RWPE2 (cell line): ENCODE measurements at regions not wholly inside any gene's neighbourhood (a gene's known extent, or its start where the extent isn't known, plus 50 kb on each side); places are given as distances from the start of the nearest gene placed in this dataset.
"Not testable (repeated sequence)": the region's sequence is repeated elsewhere in the genome, so short reads cannot be mapped to it uniquely, and the experiment has no call there.

Experiments
- ATAC-seq: fragments of 200-7000 bp; cut with Tn5 transposase; 3 replicates; pipeline ENCODE4 v1.9.1; 2021; ENCODE audit warnings: low read depth
- DNase-seq: peaks from one replicate; pipeline ENCODE4 v3.0.0-alpha.2; 2020; ENCODE audit warnings: low spot score
- H3K27ac ChIP-seq: fragments of 450-650 bp; 2 replicates; pipeline ENCODE4 v1.5.1; 2017; ENCODE audit warnings: mild to moderate bottlenecking; ENCODE audit not compliant: poor library complexity, severe bottlenecking
- H3K27me3 ChIP-seq: fragments of 250-450 bp; sonication (Bioruptor Pico); 2 replicates; pipeline ENCODE4 v1.5.1; 2021; ENCODE audit warnings: mild to moderate bottlenecking, moderate library complexity; ENCODE audit not compliant: insufficient read depth, poor library complexity, severe bottlenecking
- H3K36me3 ChIP-seq: fragments of 250-450 bp; sonication (Bioruptor Pico); 2 replicates; pipeline ENCODE4 v1.5.1; 2020; ENCODE audit warnings: low read depth, mild to moderate bottlenecking, moderate library complexity
- H3K4me1 ChIP-seq: fragments of 250-450 bp; sonication (Bioruptor Pico); 2 replicates; pipeline ENCODE4 v1.5.1; 2021; ENCODE audit warnings: mild to moderate bottlenecking, moderate library complexity; ENCODE audit not compliant: insufficient read depth, poor library complexity, severe bottlenecking
- H3K4me3 ChIP-seq: fragments of 250-450 bp; sonication (Bioruptor Pico); 2 replicates; pipeline ENCODE4 v1.5.1; 2021; ENCODE audit warnings: mild to moderate bottlenecking, moderate library complexity; ENCODE audit not compliant: severe bottlenecking
- H3K9me3 ChIP-seq: fragments of 250-450 bp; sonication (Bioruptor Pico); 2 replicates; pipeline ENCODE4 v1.5.1; 2021; ENCODE audit warnings: mild to moderate bottlenecking, moderate library complexity; ENCODE audit not compliant: severe bottlenecking
- TF ChIP-seq, protein P1 (sequence below): fragments of 450-650 bp; IDR thresholded peaks from one replicate; pipeline ENCODE4 v1.5.1; 2017; ENCODE audit warnings: mild to moderate bottlenecking, moderate library complexity; ENCODE audit not compliant: poor library complexity, severe bottlenecking

DNA sequence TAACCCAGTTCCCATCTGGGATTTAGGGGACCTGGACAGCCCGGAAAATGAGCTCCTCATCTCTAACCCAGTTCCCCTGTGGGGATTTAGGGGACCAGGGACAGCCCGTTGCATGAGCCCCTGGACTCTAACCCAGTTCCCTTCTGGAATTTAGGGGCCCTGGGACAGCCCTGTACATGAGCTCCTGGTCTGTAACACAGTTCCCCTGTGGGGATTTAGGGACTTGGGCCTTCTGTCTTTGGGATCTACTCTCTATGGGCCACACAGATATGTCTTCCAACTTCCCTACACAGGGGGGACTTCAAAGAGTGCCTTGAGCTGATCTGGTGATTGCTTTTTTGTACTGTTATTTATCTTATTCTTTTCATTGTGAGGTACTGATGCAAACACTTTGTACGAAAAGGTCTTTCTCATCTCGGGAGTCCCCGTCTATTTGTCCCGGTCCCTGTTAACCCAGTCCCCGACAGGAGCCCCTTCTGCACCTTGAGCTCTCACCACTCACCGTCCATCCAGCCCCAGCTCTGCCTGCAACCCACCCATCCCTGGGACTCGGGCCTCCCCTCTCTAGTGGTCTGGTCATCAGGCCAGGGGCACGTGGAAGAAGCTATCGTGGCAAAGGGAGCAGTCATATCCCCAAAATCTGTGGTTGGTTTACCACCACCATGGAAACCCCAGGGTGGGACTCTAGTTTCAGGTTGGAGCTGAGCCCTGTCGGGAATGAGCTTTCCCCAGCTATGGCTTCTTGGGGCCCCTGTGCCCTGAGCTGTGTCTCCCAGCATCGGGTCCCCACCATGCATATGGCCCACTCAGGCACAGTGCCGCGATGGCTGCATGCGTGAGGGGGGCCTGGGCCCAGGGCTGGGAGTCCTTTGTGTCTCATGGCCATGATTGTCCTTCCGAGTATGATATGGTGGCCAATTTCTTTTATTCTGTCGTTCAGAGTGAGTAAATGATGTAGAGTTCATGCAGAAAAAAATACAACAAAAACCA lies 270.4 kb upstream of the PLCXD1 start:
- H3K27me3 ChIP-seq, H3K27ac ChIP-seq: not testable (repeated sequence)

DNA sequence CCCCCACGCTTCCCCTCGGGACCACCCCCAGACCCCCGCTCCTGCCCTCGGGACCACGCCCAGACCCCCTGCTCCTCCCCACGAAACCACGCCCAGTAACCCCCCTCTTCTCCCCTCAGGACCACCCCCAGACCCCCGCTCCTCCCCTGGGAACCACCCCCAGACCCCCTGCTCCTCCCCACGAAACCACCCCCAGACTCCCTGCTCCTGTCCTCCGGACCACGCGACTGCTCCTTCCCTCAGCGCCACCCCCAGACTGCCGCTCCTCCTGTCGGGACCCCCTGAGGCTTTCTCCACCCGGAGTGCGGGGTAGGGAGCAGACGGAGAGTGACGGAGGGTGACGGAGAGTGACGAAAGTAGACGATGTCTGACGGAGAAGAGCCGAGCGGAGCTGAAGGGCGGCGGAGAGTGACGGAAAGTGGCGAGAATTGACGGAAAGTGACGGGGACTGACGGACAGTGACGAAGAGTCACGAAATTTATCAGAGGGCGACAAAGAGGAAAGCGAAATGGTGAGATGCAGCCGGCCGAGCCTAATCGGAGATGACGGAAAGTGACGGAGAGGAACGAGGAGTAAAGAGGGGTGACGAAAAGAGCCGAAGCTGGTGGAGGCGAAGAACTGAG lies 267.2 kb upstream of the PLCXD1 start:
- not testable (repeated sequence) for H3K4me1 ChIP-seq, H3K4me3 ChIP-seq, H3K27ac ChIP-seq, H3K36me3 ChIP-seq, H3K9me3 ChIP-seq, DNase-seq, H3K27me3 ChIP-seq
- 0 out of 3 replicates have a peak, but pooled peaks have one; percentile 22 for ATAC-seq

More for the DNA sequence above, 270.4 kb upstream of the PLCXD1 start:
- not testable (repeated sequence) for H3K4me3 ChIP-seq, H3K4me1 ChIP-seq, H3K9me3 ChIP-seq, H3K36me3 ChIP-seq, DNase-seq
- ATAC-seq, result peak; percentile 36; the same call in 1 of the 3 replicates

DNA sequence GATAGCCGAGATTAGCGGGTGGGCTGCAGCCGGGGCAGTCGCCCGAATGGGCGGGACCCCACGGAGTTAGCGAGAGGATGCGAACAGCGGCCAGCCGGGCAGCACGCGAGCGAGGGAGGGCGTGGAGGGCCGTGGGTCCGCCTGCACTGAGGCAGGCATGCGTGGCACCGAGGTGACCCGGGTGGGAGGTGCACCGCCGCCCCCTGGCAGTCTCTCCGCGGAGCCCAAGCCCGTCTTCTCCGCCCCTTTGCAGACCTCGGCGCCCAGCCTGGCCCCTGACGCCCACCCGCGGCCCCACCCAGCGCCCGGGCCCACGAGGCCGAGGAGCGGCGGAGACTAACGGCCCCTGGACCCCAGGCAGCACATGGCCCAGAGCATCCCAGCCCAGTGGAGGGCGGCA lies 266.7 kb upstream of the PLCXD1 start:
- not testable (repeated sequence) for ATAC-seq, H3K27ac ChIP-seq, H3K27me3 ChIP-seq, H3K36me3 ChIP-seq, H3K4me1 ChIP-seq, H3K4me3 ChIP-seq, DNase-seq, H3K9me3 ChIP-seq

DNA sequence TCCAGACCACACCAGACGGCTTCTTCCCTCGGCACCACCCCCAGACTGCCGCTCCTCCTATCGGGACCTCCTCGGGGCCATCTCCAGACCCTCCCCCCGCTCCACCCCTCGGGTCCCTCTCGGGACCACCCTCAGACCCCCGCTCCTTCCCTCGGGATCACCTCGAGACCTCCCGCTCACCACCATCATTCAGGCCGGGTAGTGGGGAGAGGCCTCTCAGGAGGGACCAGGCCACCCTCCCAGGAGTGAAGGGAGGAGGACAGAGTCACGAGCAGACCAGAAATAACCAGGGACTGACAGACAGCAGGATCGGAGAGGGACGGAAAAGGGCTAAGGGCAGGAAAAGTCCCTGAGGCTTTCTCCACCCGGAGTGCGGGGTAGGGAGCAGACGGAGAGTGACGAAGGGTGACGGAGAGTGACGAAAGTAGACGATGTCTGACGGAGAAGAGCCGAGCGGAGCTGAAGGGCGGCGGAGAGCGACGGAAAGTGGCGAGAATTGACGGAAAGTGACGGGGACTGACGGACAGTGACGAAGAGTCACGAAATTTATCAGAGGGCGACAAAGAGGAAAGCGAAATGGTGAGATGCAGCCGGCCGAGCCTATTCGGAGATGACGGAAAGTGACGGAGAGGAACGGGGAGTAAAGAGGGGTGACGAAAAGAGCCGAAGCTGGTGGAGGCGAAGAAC lies 262.3 kb upstream of the PLCXD1 start:
- not testable (repeated sequence) for H3K4me3 ChIP-seq, H3K27me3 ChIP-seq, H3K36me3 ChIP-seq, H3K4me1 ChIP-seq, H3K27ac ChIP-seq, H3K9me3 ChIP-seq
- DNase-seq (peak; percentile 50), ATAC-seq (peak; percentile 91)

DNA sequence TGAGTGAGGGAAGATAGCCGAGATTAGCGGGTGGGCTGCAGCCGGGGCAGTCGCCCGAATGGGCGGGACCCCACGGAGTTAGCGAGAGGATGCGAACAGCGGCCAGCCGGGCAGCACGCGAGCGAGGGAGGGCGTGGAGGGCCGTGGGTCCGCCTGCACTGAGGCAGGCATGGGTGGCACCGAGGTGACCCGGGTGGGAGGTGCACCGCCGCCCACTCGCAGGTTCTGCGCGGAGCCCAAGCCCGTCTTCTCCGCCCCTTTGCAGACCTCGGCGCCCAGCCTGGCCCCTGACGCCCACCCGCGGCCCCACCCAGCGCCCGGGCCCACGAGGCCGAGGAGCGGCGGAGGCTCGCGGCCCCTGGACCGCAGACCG lies 261.7 kb upstream of the PLCXD1 start:
- not testable (repeated sequence) for H3K27me3 ChIP-seq
- peak overlapping the region; percentile 47 for H3K4me3 ChIP-seq
- ATAC-seq, result peak; percentile 19; the same call in 2 of the 3 replicates

DNA sequence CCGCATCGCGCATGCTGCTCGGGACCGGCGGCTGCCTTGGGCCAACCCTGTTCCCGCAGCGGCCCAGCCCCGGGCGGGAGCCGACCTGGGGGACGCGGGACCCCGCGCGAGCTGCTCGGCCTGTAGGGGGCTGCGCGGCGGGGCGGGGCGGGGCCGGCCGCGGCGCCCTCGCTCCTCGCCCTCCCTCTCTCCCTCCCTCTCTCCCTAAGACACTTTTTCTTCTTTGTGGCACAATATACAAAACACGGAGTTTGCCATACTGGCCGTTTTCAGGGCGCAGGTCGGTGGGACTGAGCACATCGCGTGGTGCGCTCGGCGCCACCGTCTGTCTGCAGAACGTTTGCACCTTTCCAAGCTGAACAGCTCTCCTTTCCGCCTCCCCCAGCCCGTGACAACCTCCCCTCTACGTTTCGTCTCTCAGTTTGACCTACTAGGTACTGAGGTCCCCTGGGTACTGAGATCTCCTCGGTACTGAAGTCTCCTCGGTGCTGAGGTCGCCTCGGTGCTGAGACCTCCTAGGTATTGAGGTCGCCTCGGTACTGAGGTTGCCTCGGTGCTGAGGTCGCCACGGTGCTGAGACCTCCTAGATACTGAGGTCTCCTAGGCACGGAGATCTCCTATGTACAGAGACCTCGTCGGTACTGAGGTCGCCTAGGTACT lies 261.1 kb upstream of the PLCXD1 start:
- TF ChIP-seq, protein P1, sequence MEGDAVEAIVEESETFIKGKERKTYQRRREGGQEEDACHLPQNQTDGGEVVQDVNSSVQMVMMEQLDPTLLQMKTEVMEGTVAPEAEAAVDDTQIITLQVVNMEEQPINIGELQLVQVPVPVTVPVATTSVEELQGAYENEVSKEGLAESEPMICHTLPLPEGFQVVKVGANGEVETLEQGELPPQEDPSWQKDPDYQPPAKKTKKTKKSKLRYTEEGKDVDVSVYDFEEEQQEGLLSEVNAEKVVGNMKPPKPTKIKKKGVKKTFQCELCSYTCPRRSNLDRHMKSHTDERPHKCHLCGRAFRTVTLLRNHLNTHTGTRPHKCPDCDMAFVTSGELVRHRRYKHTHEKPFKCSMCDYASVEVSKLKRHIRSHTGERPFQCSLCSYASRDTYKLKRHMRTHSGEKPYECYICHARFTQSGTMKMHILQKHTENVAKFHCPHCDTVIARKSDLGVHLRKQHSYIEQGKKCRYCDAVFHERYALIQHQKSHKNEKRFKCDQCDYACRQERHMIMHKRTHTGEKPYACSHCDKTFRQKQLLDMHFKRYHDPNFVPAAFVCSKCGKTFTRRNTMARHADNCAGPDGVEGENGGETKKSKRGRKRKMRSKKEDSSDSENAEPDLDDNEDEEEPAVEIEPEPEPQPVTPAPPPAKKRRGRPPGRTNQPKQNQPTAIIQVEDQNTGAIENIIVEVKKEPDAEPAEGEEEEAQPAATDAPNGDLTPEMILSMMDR, result peak; percentile 39
- Histone ChIP-seq H3K4me3 (peak overlapping the region; percentile 47), H3K27me3 (no peaks in the 10 kb centered on the region), H3K36me3 (no peaks in the 10 kb centered on the region), H3K27ac (peak overlapping the region; percentile 29), H3K9me3 (no peaks in the 10 kb centered on the region), H3K4me1 (no peaks in the 10 kb centered on the region)
- DNase-seq, result peak; percentile 22
- ATAC-seq, result no peak; the same call in 2 of the 3 replicates

More for the DNA sequence above, 261.7 kb upstream of the PLCXD1 start:
- not testable (repeated sequence) for H3K4me1 ChIP-seq, H3K9me3 ChIP-seq, DNase-seq, H3K36me3 ChIP-seq
- H3K27ac ChIP-seq, result peak overlapping the region; percentile 29

DNA sequence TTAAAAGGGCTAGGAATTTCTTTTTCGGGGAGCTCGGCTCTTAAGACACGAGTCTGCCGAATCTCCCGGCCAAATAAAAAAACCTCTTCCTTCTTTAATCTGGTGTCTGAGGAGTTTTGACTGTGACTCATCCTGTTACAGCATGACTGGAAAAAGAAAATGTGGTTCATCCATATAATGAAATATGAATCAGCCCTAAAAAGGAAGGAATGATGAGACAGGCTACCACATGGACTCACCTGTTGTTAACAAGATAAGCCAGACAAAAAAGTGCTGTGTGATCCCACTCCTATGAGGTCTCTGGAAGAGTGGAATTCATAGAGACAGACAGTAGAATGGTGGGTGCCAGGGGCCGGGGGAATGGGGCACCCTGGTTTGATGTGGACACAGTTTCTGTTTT lies 257.0 kb upstream of the PLCXD1 start:
- not testable (repeated sequence) for H3K4me3 ChIP-seq, H3K27me3 ChIP-seq, H3K27ac ChIP-seq, H3K4me1 ChIP-seq, DNase-seq, H3K36me3 ChIP-seq, H3K9me3 ChIP-seq
- peak; percentile 79 for ATAC-seq
